ENCODE measurements at regions not wholly inside any gene's neighbourhood (a gene's known extent, or its start where the extent isn't known, plus 50 kb on each side); places are given as distances from the start of the nearest gene placed in this dataset.

DNA sequence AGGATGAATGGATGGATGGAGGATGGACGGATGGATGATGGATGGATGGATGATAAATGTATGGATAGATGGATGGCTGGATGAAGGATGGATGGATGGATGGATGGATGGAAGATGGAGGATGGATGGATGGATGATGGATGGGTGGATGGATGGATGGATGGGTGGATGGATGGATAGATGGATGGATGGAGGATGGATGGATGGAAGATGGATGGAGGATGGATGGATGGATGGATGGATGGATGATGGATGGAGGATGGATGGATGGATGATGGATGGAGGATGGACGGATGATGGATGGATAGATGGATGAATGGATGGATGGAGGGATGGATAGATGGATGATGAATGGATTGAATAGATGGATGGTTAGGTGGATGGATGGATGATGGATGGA is 210.6 kb upstream of the IGF1R start:
- no peak for FAIRE-seq
- DNase-seq (ENCODE audit: low spot score in 2 of 2): no peak

DNA sequence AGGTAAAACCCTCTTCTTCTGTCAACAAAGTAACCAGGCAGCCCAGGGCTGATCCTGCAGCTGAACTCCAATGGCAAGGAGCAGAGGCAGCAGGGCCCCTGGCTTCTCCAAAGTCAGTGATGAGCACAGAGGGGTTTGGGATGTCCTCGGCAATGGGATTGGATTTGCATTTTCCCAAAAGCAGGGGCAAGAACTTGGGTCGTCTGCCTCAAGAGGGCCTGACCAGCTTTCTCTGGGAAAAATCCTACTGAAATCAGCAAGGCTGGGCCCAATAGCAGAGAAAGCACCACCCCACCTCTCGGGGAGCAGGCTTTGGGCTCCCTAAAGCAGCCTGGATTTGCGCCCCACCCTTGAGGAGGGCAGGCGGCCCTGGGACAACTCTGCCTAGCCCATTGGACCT is 210.0 kb upstream of the IGF1R start:
- FAIRE-seq: no peak
- no peak for DNase-seq (ENCODE audit: low spot score in 2 of 2)

DNA sequence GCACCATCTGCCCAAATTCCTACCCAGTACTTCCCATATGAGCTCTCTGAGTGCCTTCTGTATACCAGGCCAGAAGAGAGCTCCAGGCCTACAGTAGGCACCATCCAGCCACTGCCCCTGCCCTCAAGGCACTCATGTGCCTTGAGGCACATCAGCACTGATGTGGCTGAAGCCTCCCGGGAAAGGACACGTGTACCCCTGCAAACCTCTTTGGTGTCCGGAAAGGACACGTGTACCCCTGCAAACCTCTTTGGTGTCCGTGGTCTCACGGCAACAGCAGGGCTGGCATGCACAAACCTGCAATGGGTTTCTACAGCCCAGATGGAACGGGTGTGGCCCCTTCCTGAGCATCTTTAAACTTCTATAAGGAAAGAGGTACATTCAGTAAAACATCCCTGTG is 209.4 kb upstream of the IGF1R start:
- FAIRE-seq (no peak), DNase-seq (ENCODE audit: low spot score in 2 of 2) (no peak)

DNA sequence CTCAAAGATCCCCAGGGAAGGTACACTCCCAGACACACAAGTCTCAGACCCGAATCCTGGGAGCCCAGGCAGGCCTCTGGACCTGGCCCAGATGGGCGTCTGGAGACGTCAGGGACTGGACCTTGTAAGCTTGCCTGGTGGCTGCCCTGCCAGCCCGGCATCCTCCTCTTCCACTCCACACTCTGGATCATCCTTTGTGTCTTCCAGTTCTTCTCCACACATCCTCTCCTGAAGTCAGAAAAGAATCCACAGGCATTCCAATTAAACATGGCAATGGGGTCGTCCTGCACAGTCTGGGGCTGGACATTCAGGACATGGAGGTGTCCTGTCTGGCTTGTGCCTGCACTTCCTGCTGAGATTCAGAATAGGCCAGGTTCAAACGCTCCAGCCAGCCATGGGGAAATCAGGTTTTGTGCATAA is 208.8 kb upstream of the IGF1R start:
- no peak for FAIRE-seq
- DNase-seq (ENCODE audit: low spot score in 2 of 2): no peak

DNA sequence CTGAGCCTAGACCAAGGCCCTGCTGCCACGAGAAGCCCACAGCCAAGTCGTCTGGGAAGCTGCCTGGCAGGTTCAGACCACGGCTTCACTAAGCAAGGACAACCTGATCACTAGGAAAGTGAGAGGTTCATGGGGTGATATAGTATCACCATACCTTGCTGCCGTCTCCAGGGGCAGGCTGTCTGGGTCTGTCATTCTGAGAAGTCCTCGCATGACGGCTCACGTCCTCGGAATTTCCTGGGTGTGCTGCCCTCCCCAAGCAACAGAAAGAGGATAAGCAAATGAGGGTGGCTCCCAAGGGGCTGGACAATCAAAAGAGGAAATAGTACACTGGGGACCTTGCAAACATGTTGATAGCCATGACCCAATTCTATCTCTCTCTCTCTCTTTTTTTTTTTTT is 207.4 kb upstream of the IGF1R start:
- DNase-seq (ENCODE audit: low spot score in 2 of 2) (no peak), FAIRE-seq (no peak)

DNA sequence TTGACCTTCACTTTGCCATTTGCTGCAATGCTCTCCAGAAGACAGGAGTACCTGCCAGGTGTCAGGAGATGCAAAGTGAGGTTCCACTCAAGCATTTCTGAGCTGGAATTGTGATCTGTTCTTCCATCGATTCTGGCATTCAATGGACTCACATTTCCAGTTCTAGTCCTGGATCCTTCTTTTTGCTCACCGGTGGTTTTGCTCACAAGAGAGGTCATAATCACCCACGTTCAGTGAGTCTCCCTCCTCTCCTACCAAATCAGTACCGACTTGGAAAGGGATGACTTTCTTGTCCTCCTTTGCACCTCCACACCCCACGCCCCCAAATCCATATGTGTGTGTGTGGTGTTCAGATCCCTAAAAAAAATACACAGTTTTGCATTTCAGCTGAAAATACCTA is 206.7 kb upstream of the IGF1R start:
- DNase-seq (ENCODE audit: low spot score in 2 of 2) (no peak), FAIRE-seq (no peak)

DNA sequence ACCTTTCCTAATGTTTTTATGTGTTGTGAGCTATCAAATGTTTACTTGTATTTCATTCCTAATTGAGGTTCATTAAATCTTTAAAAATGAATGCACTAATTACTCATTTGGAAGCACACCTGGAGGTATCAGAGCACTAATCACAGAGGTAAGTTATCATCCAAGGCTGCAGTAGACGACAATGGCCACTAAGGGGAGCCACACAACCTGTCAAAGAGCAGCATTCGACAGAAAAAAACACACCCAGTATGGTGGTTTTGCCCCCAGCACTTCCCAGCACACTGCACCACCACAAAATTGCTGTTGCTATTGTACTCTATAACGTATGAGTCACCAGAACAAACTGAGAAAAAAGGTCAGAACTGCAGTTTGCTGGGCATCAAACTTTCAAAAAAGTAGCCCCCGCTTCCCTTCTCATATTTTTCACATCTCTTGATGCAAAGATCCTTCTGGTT is 205.9 kb upstream of the IGF1R start:
- DNase-seq (ENCODE audit: low spot score in 2 of 2) (peak in 1 of 2 donors; percentile 52), FAIRE-seq (no peak)

DNA sequence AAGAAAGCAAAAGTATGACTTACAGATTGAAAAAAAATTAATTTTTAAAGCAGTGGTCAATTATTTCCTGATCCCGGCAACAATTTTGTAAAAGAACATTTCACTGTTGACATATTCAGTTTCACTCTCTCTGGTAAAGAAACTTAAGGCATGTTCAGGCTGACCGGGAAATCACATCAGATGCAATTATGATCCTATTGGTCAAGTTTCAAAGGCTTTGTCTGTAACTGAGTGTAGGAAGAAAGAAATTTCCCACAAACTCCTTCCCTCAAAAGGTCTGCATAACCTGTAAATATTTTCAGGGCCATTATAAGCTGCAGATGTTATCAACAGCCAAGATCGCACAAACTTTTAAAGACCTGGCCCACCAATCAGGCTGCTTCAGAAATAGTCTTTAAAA is 205.4 kb upstream of the IGF1R start:
- DNase-seq (ENCODE audit: low spot score in 2 of 2): no peak
- no peak for FAIRE-seq

DNA sequence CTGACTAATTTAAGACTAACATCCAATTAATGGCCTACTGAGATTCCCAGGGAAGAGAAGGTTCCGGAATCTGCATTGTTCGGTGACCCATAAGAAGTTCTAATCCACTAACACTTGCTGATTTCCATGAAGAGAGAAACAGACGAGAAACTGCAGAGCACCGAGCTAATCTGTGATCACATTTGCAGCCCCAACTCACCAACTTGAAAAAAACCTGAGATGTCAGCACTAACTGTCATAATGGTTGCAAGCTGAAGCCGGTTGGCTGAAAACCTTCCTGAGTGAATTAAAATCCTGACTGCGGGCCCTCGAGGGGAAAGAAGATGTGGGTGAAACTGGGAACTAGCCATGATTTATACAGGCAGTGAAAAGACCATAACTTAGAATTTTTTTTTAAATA is 204.8 kb upstream of the IGF1R start:
- FAIRE-seq (no peak), DNase-seq (ENCODE audit: low spot score in 2 of 2) (no peak)

DNA sequence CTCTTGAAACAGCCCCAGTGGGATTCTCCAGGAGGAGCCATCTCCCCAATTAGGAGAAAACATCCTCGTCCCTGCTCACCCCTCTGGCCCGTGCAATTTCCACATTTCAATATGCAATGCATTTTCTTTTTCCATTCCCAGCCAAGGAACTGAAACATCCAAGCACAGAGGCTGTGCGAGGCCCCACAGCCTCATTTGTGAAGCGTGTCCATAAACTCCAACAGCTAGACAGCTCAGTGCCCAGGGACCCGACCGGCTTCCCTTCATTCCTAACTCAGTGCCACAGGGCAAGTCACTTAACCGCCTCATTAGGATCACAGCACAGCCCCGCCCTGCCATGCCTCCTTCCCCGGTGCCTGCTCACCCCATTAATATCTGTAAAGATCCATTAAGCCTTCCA is 204.2 kb upstream of the IGF1R start:
- no peak for DNase-seq (ENCODE audit: low spot score in 2 of 2)
- FAIRE-seq: no peak

DNA sequence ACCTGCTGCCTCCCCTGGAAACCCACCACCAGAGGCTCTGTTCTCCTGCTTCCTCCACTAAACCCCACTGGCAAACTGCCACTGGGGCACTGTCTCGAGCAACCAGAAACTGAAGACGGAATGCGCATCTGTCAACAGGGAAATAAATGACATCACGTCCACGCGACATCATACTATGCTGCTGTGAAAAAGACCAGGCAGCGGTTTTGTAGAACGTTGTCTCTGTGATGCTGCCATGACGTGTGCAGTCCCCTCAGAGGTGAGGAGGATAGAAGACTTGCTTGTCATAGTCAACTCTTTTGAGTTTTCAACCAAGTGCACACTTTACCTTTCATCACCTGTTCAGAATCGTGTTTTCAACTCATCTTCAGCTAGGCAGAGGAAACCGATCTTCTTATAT is 203.0 kb upstream of the IGF1R start:
- no peak for DNase-seq (ENCODE audit: low spot score in 2 of 2)
- FAIRE-seq: no peak

DNA sequence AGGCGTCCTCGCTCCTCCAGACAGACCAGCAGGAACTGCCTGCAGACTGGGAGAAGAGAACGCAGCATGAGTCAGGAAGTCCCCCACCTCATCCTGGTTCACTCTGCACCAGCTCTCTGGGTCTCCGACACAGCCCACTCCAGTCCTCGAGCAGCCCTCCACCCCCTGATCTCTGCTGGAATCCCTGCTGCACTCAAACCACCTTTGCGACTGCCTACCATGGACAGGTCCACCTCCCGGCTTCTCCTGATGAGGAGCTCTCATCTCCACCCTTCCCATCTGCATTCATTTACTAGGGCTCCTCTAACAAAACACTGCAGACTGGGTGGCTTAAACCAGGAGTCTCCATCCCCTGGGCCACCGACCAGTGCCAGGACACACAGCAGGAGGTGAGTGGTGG is 202.3 kb upstream of the IGF1R start:
- FAIRE-seq: no peak

DNA sequence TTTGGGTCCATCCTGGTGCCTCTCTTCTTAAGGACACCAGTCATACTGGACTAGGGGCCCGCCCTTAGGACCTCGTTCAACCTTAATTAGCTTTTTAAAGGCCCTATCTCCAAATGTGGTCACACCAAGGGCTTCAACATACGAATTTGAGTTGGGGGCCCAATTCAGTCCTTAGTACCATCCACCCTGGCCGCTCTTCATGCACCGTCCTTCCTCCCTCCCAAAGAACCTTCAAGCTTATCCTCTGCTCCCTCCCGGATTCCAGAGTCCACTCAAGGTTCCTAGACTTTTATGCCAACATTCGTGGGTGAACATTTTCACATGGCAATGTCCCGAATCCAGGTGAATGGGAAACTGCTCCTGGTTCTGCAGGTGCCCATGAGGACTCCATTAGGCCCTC is 201.3 kb upstream of the IGF1R start:
- DNase-seq (ENCODE audit: low spot score in 2 of 2) (no peak), FAIRE-seq (no peak)

More for the DNA sequence above, 202.3 kb upstream of the IGF1R start:
- no peak for DNase-seq (ENCODE audit: low spot score in 2 of 2)

DNA sequence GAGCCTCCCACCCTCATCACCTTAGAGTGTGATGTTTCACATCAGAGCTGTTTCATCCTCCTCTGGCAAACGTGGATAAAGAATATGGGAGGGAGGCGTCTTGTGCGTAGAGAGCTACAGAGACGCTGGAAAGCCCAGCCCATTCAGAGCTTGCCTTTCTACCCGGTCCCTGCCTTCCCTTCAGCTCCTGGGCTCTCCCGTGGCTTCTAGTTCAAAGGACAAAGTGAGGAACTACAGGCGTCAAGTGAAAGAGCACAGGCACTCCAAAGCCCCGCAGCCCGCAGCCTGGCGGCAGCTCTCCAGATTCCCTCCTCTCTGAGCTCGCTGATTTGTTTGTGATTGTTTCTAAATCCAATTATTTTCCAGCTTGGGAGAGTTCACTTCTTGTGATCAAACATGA is 197.1 kb upstream of the IGF1R start:
- no peak for FAIRE-seq

DNA sequence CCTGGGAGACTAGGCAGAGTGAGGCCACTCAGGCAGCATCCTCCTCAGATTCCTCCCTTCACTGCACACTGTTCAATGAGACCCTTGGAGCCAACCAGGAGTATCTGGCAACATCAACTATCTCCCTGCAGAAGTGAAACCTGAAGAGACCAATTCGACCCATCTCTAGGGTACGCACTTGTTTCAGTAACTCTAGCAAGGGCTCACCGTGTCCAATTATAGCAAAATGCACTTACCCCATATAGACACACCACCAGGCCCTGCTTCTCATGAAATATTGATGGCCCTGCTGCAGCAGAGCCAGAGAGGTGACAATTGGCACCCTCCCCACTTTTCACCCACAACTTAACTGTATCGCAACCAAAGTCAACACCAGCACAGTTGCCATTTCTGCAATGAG is 196.1 kb upstream of the IGF1R start:
- DNase-seq (ENCODE audit: low spot score in 2 of 2) (no peak), FAIRE-seq (no peak)

More for the DNA sequence above, 197.1 kb upstream of the IGF1R start:
- no peak for DNase-seq (ENCODE audit: low spot score in 2 of 2)

DNA sequence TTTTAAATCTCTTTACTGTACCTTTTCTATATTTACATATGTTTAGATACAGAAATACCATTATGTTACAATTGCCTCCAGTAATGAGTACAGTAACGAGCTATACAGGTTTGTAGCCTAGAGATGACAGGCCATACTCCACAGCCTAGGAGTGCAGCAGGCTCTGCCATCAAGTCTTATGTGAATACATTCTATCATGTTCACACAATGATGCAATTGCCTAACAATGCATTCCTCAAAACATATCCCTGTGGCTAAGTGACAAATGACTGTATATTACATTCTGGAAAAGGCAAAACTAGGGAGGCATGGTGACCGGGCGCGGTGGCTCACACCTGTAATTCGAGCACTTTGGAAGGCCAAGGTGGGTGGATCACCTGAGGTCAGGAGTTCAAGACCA is 192.4 kb upstream of the IGF1R start:
- no peak for FAIRE-seq
- DNase-seq (ENCODE audit: low spot score in 2 of 2): no peak

DNA sequence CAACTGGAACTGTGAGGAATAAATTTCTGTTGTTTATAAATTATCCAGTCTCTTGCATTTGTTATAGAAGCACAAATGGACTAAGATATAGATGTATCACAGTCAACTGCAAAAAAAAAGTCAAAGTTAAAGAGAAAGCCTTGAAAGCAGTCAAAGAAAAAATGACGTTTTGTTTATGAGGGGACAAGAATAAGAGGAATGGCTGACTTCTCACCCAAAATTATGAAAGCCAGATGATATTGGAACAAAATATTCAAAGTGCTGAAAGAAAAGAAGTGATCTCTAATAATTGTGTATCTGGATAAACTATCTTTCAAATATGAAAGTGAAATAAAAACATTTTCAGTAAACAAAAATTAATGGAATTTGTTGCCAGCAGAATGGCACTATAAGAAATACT is 171.8 kb upstream of the IGF1R start:
- DNase-seq (ENCODE audit: low spot score in 2 of 2): no peak
- FAIRE-seq: no peak

DNA sequence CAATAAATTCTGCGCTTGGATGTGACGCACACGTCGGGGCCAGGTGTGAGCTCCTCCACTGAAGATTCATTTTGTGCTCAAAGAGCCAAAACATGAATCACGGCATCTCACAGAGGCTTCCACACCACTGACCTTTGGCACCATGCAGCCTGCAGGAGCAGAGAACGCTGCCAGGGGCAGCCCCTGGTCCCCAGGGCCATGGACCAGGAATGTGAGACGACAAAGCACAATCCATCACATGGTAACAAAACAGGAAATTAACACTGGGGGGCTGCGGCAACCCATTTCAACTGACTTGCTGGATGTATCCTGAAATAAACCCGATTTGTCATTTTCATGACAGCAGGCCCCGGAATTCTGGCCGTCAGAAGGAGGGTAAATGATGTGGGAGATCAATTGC is 167.5 kb upstream of the IGF1R start:
- DNase-seq (ENCODE audit: low spot score in 2 of 2) (no peak), FAIRE-seq (no peak)

DNA sequence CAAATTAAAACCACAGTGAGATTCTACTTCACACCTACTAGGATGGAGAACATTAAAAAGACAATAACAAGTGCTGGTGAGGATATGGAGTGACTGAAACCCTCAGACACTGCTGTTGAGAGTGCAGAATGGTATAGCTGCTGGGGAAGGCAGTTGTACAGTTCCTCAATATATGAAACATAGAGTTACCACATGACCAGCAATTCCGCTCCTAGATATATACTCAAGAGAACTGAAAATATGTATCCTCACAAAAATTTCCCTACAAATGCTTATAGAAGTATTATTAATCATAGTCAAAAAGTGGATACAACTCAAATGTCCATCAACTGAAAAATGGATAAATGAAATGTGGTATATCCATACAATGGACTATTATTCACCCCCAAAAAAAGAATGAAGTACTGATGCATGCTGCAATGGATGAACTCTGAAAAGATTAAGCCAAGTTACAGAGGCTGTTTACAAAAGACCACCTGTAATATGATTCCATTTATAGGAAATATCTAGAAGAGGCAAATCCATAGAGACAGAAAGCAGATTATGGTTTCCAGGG is 164.7 kb upstream of the IGF1R start:
- DNase-seq (ENCODE audit: low spot score in 2 of 2) (no peak), FAIRE-seq (no peak)

DNA sequence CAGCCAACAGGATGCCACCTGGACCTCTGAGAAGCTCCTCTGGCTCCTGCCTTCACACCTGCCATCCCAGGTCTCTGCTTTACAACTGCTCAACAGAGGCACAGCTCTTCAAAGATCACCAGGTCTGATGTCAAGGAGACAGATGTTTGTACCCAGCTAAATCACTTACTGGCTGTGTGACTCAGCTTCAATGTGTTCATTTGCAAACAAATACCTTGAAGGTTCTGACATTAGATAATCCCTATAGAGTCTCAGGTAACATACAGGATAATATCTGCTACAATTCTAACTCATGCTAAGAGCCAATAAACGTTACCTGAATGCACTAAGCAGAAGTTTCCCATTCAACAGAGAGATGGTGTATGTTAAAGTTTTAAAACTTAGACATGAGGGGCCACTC is 163.4 kb upstream of the IGF1R start:
- DNase-seq (ENCODE audit: low spot score in 2 of 2): no peak
- no peak for FAIRE-seq

DNA sequence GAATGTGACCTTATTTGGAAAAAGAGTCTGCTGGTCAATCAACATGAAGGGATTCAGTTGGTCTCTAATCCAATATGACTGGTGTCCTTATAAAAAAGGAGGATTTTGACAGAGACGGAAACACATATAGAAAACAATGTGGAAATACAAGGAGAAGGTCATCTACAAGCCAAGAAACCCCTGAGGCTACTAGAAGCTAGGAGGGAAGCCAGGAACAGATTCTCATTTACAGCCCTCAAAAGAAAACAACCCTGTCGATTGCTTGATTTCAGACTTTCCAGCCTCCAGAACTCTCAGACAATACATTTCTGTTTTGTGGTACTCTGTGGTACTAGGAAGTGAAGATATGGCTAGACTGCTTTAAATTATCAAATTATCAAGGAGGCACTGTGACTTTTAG is 162.9 kb upstream of the IGF1R start:
- DNase-seq (ENCODE audit: low spot score in 2 of 2): no peak
- FAIRE-seq: no peak

DNA sequence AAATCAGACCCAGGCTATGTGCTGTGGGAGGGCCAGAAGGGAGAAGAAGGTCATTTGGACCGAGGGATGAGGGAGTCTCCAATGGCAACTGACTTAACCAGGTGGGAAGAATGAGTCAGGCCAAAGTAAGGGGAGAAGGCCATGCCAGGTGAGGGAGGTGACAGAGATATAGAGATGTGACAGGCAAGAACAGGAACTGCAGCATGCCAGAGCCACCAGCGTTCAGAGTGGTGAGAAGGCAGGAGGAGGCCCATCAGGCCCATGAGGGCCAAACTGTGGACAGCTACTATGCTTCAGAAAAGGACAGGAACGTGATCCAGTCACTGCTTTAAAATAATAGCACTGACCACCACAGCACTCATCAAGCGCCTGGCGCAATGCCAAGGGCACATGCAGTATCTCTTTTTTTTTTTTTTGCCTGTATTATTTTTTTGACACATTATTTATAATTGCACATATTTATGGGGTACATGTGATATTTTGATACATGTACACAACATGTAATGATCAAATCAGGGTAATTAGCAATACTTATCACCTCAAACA is 154.3 kb upstream of the IGF1R start:
- DNase-seq (ENCODE audit: low spot score in 2 of 2): no peak
- no peak for FAIRE-seq

DNA sequence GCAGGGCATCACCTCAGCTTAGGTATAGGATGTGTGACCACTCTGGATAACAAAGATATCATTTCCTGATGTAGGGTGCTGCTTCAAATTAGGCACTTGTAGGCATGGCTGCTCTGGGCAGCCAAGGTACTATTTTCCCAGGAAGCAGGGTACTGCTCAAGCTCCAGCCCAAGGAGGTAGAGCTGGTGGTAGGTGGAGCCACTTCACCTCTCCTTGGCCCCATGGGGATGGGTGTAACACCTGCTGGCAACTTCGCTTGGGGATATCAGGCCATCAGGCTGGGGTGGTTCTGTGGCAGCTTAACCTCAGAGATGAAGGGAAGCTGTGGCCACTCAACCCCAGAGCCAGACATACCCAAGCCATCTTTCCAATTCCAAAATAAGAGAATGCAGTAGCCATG is 147.1 kb upstream of the IGF1R start:
- DNase-seq (ENCODE audit: low spot score in 2 of 2) (no peak), FAIRE-seq (no peak)
